ENCODE measurements at regions not wholly inside any gene's neighbourhood (a gene's known extent, or its start where the extent isn't known, plus 50 kb on each side); places are given as distances from the start of the nearest gene placed in this dataset.

GRCh38 chr1:79131626-79132025, 125.1 kb upstream of the ADGRL4 start:
- TF ChIP-seq CTCF (IDR thresholded peaks at IDR 0.05; ENCODE audit: borderline replicate concordance, control extremely low read depth, extremely low read depth, insufficient read depth, missing control alignments), result no peak
- in situ Hi-C loops (cut with MboI; ENCODE audit: low sequenced_read_pairs, unreplicated experiment), result no loop called here
- DNase-seq (ENCODE audit: low spot score), result no peak

- no peak for TF ChIP-seq CTCF (IDR thresholded peaks at IDR 0.05; ENCODE audit: borderline replicate concordance, control extremely low read depth, extremely low read depth, insufficient read depth, missing control alignments)
- DNase-seq (ENCODE audit: low spot score), result no peak
Measured at GRCh38 chr1:79129914-79130313, 123.4 kb upstream of the ADGRL4 start.

GRCh38 chr1:79128722-79129121, 122.2 kb upstream of the ADGRL4 start:
- in situ Hi-C loops (cut with MboI; ENCODE audit: low sequenced_read_pairs, unreplicated experiment), result no loop called here
- no peak for DNase-seq (ENCODE audit: low spot score)
- TF ChIP-seq CTCF (IDR thresholded peaks at IDR 0.05; ENCODE audit: borderline replicate concordance, control extremely low read depth, extremely low read depth, insufficient read depth, missing control alignments), result no peak

More at GRCh38 chr1:79129914-79130313, 123.4 kb upstream of the ADGRL4 start:
- in situ Hi-C loops (cut with MboI; ENCODE audit: low sequenced_read_pairs, unreplicated experiment), result no loop called here

GRCh38 chr1:79124756-79125155, 118.2 kb upstream of the ADGRL4 start:
- no peak for TF ChIP-seq CTCF (IDR thresholded peaks at IDR 0.05; ENCODE audit: borderline replicate concordance, control extremely low read depth, extremely low read depth, insufficient read depth, missing control alignments)
- in situ Hi-C loops (cut with MboI; ENCODE audit: low sequenced_read_pairs, unreplicated experiment), result no loop called here
- DNase-seq (ENCODE audit: low spot score), result no peak

DNA sequence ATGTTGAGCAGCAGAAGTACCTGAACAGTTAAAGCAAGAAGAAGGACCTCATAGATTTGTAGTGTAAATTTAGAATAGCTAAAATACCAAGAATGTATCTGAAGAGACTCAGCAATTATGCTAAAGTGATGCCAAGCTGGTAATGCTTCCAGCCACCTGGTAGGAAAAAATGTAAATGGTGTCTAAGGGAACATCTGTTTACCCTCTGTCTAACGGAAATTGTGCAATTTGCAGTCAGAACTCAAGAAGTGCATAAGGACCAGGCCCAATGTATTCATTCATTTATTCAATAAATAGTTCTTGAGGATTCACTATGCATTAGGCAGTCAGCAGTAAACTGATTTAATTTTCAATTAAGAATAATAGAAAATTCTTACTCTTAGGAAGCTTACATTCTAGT, 116.0 kb upstream of the ADGRL4 start:
- TF ChIP-seq CTCF (IDR thresholded peaks at IDR 0.05; ENCODE audit: borderline replicate concordance, control extremely low read depth, extremely low read depth, insufficient read depth, missing control alignments), result no peak
- in situ Hi-C loops (cut with MboI; ENCODE audit: low sequenced_read_pairs, unreplicated experiment), result no loop called here
- DNase-seq (ENCODE audit: low spot score), result no peak

- DNase-seq (ENCODE audit: low spot score), result no peak
- TF ChIP-seq CTCF (IDR thresholded peaks at IDR 0.05; ENCODE audit: borderline replicate concordance, control extremely low read depth, extremely low read depth, insufficient read depth, missing control alignments), result no peak
- in situ Hi-C loops (cut with MboI; ENCODE audit: low sequenced_read_pairs, unreplicated experiment), result no loop called here
Measured at GRCh38 chr1:79117376-79117775, 110.8 kb upstream of the ADGRL4 start.

- TF ChIP-seq CTCF (IDR thresholded peaks at IDR 0.05; ENCODE audit: borderline replicate concordance, control extremely low read depth, extremely low read depth, insufficient read depth, missing control alignments), result no peak
- no peak for DNase-seq (ENCODE audit: low spot score)
- in situ Hi-C loops (cut with MboI; ENCODE audit: low sequenced_read_pairs, unreplicated experiment), result no loop called here
Measured at GRCh38 chr1:79113836-79114235, 107.3 kb upstream of the ADGRL4 start.
